ENCODE measurements at regions not wholly inside any gene's neighbourhood (a gene's known extent, or its start where the extent isn't known, plus 50 kb on each side); places are given as distances from the start of the nearest gene placed in this dataset.

GRCh38 chr1:219534991-219535390 is 77.9 kb downstream of the ZC3H11B start:
- Histone ChIP-seq H3K9ac (ENCODE audit: low read depth in 2 of 2, low read length in 2 of 2) (no peak overlapping the region), H3K27me3 (no peaks in the 10 kb centered on the region), H3K36me3 (no peaks in the 10 kb centered on the region), H3K4me1 (no peaks in the 10 kb centered on the region), H3K9me3 (no peaks in the 10 kb centered on the region), H3K4me3 (no peak overlapping the region), H3K27ac (no peak overlapping the region)
- DNase-seq = no peak
- intact Hi-C loops (cut with DNase I) = no loop called here
- TF ChIP-seq CTCF (IDR thresholded peaks at IDR 0.05) = no peak

GRCh38 chr1:219533280-219533679 is 79.6 kb downstream of the ZC3H11B start:
- no peak overlapping the region for H3K27ac ChIP-seq
- H3K9ac ChIP-seq (ENCODE audit: low read depth in 2 of 2, low read length in 2 of 2) = no peak overlapping the region
- no peak for DNase-seq
- no peaks in the 10 kb centered on the region for H3K9me3 ChIP-seq
- intact Hi-C loops (cut with DNase I) = no loop called here
- no peak overlapping the region for H3K4me3 ChIP-seq
- TF ChIP-seq CTCF (IDR thresholded peaks at IDR 0.05) = no peak
- no peaks in the 10 kb centered on the region for H3K4me1 ChIP-seq
- H3K27me3 ChIP-seq = no peaks in the 10 kb centered on the region
- no peaks in the 10 kb centered on the region for H3K36me3 ChIP-seq

GRCh38 chr1:219529116-219529515 is 83.8 kb downstream of the ZC3H11B start:
- no peak overlapping the region for H3K4me3 ChIP-seq
- no peak for TF ChIP-seq CTCF (IDR thresholded peaks at IDR 0.05)
- no peak overlapping the region for H3K9ac ChIP-seq (ENCODE audit: low read depth in 2 of 2, low read length in 2 of 2)
- H3K36me3 ChIP-seq = no peaks in the 10 kb centered on the region
- intact Hi-C loops (cut with DNase I) = no loop called here
- H3K4me1 ChIP-seq = no peaks in the 10 kb centered on the region
- no peak for DNase-seq
- no peak overlapping the region for H3K27ac ChIP-seq
- H3K27me3 ChIP-seq = no peaks in the 10 kb centered on the region
- no peaks in the 10 kb centered on the region for H3K9me3 ChIP-seq

GRCh38 chr1:219528633-219529032 is 84.3 kb downstream of the ZC3H11B start:
- no peak for TF ChIP-seq CTCF (IDR thresholded peaks at IDR 0.05)
- Histone ChIP-seq H3K4me3 (no peak overlapping the region), H3K27me3 (no peaks in the 10 kb centered on the region)

GRCh38 chr1:219527994-219528393 is 84.9 kb downstream of the ZC3H11B start:
- TF ChIP-seq CTCF (IDR thresholded peaks at IDR 0.05) = no peak
- Histone ChIP-seq H3K9ac (ENCODE audit: low read depth in 2 of 2, low read length in 2 of 2) (no peak overlapping the region), H3K36me3 (no peaks in the 10 kb centered on the region), H3K4me3 (no peak overlapping the region), H3K27me3 (no peaks in the 10 kb centered on the region), H3K9me3 (no peaks in the 10 kb centered on the region), H3K4me1 (no peaks in the 10 kb centered on the region), H3K27ac (no peak overlapping the region)
- intact Hi-C loops (cut with DNase I) = no loop called here
- no peak for DNase-seq

More at GRCh38 chr1:219528633-219529032, 84.3 kb downstream of the ZC3H11B start:
- Histone ChIP-seq H3K9ac (ENCODE audit: low read depth in 2 of 2, low read length in 2 of 2) (no peak overlapping the region), H3K36me3 (no peaks in the 10 kb centered on the region), H3K27ac (no peak overlapping the region), H3K9me3 (no peaks in the 10 kb centered on the region), H3K4me1 (no peaks in the 10 kb centered on the region)
- no peak for DNase-seq
- intact Hi-C loops (cut with DNase I) = no loop called here

- Histone ChIP-seq H3K36me3 (no peaks in the 10 kb centered on the region), H3K9me3 (no peaks in the 10 kb centered on the region), H3K4me1 (no peaks in the 10 kb centered on the region), H3K27me3 (no peaks in the 10 kb centered on the region), H3K27ac (no peak overlapping the region), H3K9ac (ENCODE audit: low read depth in 2 of 2, low read length in 2 of 2) (no peak overlapping the region), H3K4me3 (no peak overlapping the region)
- intact Hi-C loops (cut with DNase I) = no loop called here
- DNase-seq = no peak
- no peak for TF ChIP-seq CTCF (IDR thresholded peaks at IDR 0.05)
These were observed 86.8 kb downstream of the ZC3H11B start for GRCh38 chr1:219526074-219526473.

All from colonic mucosa (tissue), 4 donors.